ENCODE measurements at regions not wholly inside any gene's neighbourhood (a gene's known extent, or its start where the extent isn't known, plus 50 kb on each side); places are given as distances from the start of the nearest gene placed in this dataset.

DNA sequence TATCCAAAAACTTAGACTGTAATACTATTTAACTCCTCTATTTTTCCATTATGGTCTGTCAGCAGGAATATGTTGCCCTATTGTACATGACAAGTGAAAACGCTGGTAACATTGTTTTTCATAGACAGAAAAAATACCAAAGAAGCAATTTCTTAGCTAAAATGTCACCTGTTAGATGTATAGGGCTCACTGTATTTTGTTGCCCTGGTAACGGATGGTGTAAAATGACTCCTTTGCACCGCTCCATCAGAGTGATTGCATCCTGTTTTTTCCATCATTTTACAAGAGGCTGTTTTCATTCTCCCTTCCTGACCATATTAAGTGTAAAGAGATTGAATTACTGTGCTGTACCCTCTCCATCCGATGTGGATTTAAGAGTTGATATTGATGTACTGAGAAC lies 460.1 kb upstream of the TLE4 start:
- Histone ChIP-seq H3K27me3 (no peaks in the 10 kb centered on the region), H3K9me3 (no peaks in the 10 kb centered on the region), H3K4me3 (no peak overlapping the region), H3K4me1 (no peaks in the 10 kb centered on the region), H3K36me3 (no peaks in the 10 kb centered on the region), H3K27ac (no peak overlapping the region)
- no peak for DNase-seq (ENCODE audit: low spot score)
- TF ChIP-seq, protein P1, sequence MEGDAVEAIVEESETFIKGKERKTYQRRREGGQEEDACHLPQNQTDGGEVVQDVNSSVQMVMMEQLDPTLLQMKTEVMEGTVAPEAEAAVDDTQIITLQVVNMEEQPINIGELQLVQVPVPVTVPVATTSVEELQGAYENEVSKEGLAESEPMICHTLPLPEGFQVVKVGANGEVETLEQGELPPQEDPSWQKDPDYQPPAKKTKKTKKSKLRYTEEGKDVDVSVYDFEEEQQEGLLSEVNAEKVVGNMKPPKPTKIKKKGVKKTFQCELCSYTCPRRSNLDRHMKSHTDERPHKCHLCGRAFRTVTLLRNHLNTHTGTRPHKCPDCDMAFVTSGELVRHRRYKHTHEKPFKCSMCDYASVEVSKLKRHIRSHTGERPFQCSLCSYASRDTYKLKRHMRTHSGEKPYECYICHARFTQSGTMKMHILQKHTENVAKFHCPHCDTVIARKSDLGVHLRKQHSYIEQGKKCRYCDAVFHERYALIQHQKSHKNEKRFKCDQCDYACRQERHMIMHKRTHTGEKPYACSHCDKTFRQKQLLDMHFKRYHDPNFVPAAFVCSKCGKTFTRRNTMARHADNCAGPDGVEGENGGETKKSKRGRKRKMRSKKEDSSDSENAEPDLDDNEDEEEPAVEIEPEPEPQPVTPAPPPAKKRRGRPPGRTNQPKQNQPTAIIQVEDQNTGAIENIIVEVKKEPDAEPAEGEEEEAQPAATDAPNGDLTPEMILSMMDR (IDR thresholded peaks at IDR 0.05) = no peak

GRCh38 chr9:79115176-79115575 lies 456.6 kb upstream of the TLE4 start:
- Histone ChIP-seq H3K4me1 (no peaks in the 10 kb centered on the region), H3K36me3 (no peaks in the 10 kb centered on the region), H3K4me3 (no peak overlapping the region), H3K9me3 (no peaks in the 10 kb centered on the region), H3K27me3 (no peaks in the 10 kb centered on the region), H3K27ac (no peak overlapping the region)
- no peak for DNase-seq (ENCODE audit: low spot score)
- TF ChIP-seq, protein P1 (IDR thresholded peaks at IDR 0.05) = no peak

DNA sequence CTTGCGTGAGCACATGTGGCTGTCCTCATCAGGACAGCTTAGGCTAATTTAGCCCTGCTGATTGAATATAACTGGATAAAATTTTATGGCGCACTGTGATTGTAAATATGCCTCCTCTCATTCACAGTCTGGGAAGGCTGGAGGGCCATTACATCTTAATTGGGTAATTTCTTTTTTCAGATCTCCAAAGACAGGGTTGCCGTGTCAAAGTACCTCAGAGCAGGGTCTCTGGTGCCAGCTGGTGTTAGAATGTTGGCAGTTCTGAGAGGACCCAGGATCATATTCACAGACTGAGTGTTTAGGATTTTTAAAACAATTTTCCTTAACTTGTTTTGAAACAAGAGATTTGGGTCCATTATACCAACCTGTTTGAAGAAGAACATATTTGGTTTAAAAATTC lies 455.7 kb upstream of the TLE4 start:
- Histone ChIP-seq H3K9me3 (no peaks in the 10 kb centered on the region), H3K27ac (no peak overlapping the region), H3K4me3 (no peak overlapping the region), H3K27me3 (no peaks in the 10 kb centered on the region), H3K36me3 (no peaks in the 10 kb centered on the region), H3K4me1 (no peaks in the 10 kb centered on the region)
- TF ChIP-seq, protein P1 (IDR thresholded peaks at IDR 0.05) = no peak
- no peak for DNase-seq (ENCODE audit: low spot score)

- Histone ChIP-seq H3K27ac (no peak overlapping the region), H3K36me3 (no peaks in the 10 kb centered on the region), H3K4me3 (no peak overlapping the region), H3K4me1 (no peaks in the 10 kb centered on the region), H3K27me3 (no peaks in the 10 kb centered on the region), H3K9me3 (no peaks in the 10 kb centered on the region)
- TF ChIP-seq, protein P1 (IDR thresholded peaks at IDR 0.05) = no peak
- DNase-seq (ENCODE audit: low spot score) = no peak
Observed at GRCh38 chr9:79116709-79117108, 455.1 kb upstream of the TLE4 start.

- H3K4me3 ChIP-seq = no peak overlapping the region
- no peaks in the 10 kb centered on the region for H3K9me3 ChIP-seq
- H3K27me3 ChIP-seq = no peaks in the 10 kb centered on the region
- H3K36me3 ChIP-seq = no peaks in the 10 kb centered on the region
- DNase-seq (ENCODE audit: low spot score) = no peak
- TF ChIP-seq, protein P1 (IDR thresholded peaks at IDR 0.05) = no peak
- H3K4me1 ChIP-seq = no peaks in the 10 kb centered on the region
- H3K27ac ChIP-seq = no peak overlapping the region
Observed at GRCh38 chr9:79120533-79120932, 451.2 kb upstream of the TLE4 start.

DNA sequence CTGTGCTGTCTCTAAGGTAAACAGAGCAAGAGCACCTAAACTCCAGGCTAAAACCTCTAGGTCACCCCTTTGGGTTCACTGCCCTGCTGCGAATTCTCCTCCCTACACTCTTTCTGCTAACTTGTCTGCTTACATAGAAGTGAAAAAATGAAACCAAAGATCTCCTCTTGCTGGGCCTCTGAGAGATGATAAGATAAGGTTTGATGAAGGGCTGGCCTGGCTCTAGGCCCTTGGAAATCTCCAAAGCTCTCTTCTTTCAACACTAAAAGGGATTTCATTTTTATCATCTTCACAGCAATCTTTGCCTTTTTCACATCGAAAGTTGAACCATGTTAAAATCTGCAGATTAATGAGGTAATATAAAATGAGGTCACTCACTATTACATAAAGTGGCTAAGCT lies 450.8 kb upstream of the TLE4 start:
- Histone ChIP-seq H3K4me3 (no peak overlapping the region), H3K27me3 (no peaks in the 10 kb centered on the region), H3K9me3 (no peaks in the 10 kb centered on the region), H3K27ac (no peak overlapping the region), H3K4me1 (no peaks in the 10 kb centered on the region), H3K36me3 (no peaks in the 10 kb centered on the region)
- TF ChIP-seq, protein P1 (IDR thresholded peaks at IDR 0.05) = no peak
- DNase-seq (ENCODE audit: low spot score) = no peak
